NCI-H524 treated with DMSO at 0.1 percent for 48 hours (cell line): ENCODE measurements at regions not wholly inside any gene's neighbourhood (a gene's known extent, or its start where the extent isn't known, plus 50 kb on each side); places are given as distances from the start of the nearest gene placed in this dataset.

Experiments
- DNase-seq: peaks from one replicate; lab custom pipeline; 2025; lab: John Stamatoyannopoulos, UW

DNA sequence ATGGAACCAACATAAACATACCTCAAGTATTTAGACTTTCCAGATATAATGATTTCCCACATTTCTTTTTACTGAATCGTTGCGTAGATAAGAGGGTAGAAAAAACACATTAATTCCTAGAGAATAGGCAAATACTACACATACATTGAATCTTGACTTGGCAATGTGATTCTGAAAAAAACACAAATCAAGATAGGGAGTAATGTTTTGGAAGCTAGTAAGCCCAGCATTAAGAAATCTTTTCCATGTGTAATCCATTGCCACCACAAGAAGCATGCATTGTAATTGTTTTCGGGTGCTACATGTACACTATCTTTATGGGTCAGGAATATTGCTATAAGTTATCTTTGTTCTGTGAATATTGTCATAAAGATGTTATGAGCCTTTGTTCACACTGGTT lies 269.8 kb upstream of the PDGFD start:
- DNase-seq = no peak

DNA sequence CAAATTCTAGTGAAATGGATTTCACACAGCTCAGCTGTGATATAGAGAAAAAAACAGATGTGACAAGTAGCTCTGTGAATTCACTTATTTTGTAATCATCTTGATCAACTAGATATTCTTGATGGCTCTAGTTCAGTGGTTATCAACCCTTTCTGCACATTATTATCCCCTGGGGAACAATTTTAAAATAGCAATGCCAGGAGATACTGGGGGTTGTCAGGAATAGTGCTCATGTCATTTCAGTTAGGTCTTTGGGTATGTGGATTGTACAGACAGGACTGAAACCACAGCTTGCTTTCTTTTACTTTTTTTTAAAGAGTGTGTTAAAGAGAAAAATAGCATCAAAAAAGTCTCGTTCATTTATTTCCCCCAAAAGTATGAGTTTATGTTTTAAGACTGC lies 269.0 kb upstream of the PDGFD start:
- no peak for DNase-seq

DNA sequence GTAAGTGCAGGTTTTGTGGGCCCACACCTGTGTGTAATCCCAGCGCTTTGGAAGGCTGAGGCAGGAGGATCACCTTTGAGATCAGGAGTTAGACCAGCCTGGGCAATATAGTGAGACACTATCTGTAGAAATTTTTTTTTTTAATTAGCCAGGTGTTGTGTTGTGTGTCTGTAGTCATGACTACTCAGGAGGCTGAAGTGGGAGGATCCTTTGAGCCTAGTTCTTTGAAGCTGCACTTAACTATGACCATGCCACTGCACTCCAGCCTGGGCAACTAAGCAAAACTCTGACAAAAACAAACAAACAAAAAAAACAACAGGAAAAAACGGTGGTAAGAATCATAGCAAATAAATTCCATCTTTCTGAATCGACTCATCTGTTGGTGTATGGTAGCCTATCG lies 268.6 kb upstream of the PDGFD start:
- DNase-seq = no peak

GRCh38 chr11:104422324-104422944 lies 258.5 kb upstream of the PDGFD start:
- DNase-seq = no peak

GRCh38 chr11:104410336-104410735 lies 246.4 kb upstream of the PDGFD start:
- DNase-seq = no peak

DNA sequence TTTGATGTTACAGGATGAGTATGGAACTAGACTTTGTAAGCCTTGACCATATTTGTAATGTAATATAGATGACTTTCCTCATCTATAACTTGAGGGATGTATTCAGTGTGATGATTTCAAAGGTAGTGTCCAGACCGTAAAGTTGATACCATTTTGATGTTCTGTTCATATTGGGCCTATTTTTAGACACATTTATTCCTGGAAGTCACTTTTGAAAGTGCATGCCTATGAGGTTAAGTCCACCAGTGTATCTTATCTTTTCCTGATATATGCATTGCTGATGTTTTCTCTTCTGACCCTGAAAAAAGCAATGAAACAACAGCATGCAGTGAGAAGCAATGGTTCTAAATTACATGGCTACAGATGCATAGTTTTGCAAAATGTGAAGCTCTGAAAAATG lies 244.7 kb upstream of the PDGFD start:
- no peak for DNase-seq

- DNase-seq = no peak
Measured at GRCh38 chr11:104405277-104405676, 241.3 kb upstream of the PDGFD start.

- no peak for DNase-seq
Measured at GRCh38 chr11:104404231-104405175, 240.6 kb upstream of the PDGFD start.

- DNase-seq = no peak
Measured at GRCh38 chr11:104402812-104403521, 239.0 kb upstream of the PDGFD start.

- DNase-seq = no peak
Measured at GRCh38 chr11:104394508-104394907, 230.6 kb upstream of the PDGFD start.

DNA sequence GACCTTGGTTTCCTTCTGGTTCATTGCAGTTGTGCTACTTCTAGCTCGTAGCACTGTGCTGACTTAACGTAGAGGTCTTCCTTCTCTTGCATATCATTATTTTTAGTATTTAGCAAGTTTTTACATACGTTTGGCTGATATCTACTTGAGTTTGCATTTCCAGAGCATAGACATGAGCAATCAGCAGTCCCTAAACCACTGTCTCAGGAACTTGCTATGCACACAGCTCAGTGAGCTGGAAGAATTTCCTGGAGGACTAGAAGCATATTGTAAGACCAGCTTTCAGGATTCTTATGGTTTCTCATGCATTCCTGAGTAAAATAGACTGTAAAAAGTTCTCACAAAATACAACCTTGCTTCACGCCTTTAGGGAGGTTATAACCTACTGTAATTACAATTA lies 226.7 kb upstream of the PDGFD start:
- DNase-seq = no peak

DNA sequence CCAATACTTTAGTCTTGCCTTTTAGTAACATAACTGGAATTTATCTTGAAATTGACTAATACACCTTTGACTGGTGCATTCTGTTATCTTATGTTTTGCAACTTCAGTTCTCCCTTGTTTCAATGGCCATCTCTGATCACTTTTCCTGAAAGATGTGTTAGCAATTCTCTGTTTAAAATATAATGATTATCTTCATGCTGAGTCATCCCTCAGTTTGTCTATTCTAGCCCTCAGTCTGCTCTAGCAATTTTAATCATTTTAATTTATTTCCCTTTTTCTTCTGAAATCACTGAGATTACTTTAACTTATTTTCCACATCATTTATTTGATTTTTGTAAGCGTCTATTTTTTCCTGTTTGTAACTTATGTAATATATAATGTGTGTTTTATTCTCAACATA lies 221.9 kb upstream of the PDGFD start:
- DNase-seq = no peak

DNA sequence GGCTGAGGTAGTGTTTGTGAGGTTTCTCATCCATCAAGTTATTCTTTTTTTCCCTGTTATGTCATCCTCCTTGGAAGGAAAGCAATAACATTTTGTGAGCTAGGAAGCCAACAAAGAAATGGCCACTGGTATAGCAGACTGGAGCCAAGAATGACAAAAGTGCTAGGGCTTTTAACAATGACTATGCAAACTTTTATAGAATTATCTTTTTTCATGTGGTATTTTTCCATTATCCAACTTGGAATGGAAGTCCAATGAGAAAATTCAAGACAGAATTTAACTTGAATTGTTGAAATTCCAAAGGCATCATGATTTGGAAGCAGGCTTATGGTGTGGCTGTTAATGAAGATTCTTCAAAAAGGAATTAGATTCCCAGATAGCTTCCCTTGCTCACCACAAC lies 216.4 kb upstream of the PDGFD start:
- no peak for DNase-seq

DNA sequence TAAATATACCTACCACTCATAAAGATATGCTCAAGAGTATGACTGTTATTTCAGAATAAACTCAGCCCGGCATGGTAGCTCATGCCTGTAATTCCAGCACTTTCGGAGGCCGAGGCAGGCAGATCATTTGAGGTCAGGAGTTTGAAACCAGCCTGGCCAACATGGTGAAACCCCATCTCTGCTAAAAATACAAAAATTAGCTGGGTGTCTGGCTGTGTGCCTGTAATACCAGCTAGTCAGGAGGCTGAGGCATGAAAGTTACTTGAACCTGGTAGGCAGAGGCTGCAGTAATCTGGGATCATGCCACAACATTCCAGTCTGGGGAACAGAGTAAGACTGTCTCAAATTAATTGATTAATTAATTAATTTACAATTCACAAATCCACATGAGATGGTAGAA lies 208.2 kb upstream of the PDGFD start:
- DNase-seq = no peak

DNA sequence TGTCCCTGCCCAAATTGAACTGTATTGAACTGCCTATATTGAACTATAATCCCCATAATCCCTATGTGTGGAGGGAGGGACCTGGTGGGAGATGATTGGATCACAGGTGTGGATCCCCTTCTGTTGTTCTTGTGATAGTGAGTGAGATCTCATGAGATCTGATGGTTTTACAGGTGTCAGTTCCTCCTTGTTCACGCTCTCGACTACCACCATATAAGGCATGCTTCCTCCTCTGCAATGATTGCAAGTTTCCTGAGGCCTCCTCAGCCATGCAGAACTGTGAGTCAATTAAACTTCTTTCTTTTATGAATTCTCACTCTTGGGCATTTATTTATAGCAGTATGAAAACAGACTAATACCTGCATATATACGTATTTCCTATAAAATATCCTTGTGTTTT lies 206.5 kb upstream of the PDGFD start:
- no peak for DNase-seq

- DNase-seq = no peak
Measured at GRCh38 chr11:104369761-104370160, 205.8 kb upstream of the PDGFD start.

DNA sequence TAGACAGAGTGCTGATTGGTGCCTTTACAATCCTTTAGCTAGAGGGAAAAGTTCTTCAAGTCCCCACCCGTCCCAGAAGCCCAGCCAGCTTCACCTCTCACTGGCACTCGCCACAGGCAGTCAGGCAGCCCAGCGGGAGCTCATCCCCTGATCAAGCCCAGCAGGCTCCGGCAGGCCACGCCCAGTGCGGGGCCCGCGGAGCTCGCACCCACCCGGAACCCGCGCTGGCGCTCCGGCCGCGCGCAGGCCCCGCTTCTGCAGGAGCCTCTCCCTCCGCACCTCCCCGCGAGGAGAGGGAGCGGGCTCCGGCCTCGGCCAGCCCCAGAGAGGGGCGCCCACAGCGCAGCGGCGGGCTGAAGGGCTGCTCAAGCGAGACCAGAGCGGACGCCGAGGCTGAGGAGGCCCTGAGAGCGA lies 202.4 kb upstream of the PDGFD start:
- DNase-seq = no peak

- no peak for DNase-seq
Measured at GRCh38 chr11:104365676-104366075, 201.7 kb upstream of the PDGFD start.

- no peak for DNase-seq
Measured at GRCh38 chr11:104361975-104362374, 198.0 kb upstream of the PDGFD start.

- DNase-seq = no peak
Measured at GRCh38 chr11:104352036-104352435, 188.1 kb upstream of the PDGFD start.

DNA sequence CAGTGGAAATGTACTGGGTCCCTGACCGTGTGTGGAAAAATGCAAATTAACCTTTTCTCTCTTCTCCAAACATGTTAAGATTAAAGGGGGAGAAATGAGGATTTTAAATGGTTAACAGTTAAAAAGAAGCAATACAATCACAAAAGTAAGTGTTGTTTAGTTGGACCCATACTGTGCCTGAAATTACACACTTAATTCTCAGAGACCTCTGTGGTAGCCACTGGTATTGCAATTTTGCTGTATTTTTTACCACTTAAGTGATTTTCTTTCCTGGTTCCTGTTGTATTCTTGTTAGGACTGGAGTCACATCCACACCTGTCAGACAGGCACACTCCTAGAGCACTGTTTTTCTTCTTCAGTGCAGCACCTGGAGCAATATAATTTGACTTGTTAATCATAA lies 179.6 kb upstream of the PDGFD start:
- DNase-seq = no peak

GRCh38 chr11:104340590-104340989 lies 176.6 kb upstream of the PDGFD start:
- no peak for DNase-seq

- DNase-seq = no peak
Measured at GRCh38 chr11:104339380-104339831, 175.5 kb upstream of the PDGFD start.
